ENCODE measurements at regions not wholly inside any gene's neighbourhood (a gene's known extent, or its start where the extent isn't known, plus 50 kb on each side); places are given as distances from the start of the nearest gene placed in this dataset.

- no peaks in the 10 kb centered on the region for H3K36me3 Mint-ChIP-seq (ENCODE audit: insufficient read depth, unreplicated experiment)
- CTCF ChIA-PET, result no interaction called here
Observed at GRCh38 chr2:7765236-7765635, 848.0 kb downstream of the RNF144A start.

GRCh38 chr2:7766088-7766722, 849.0 kb downstream of the RNF144A start:
- BruUV-seq (replicated peaks), result no TSS peak
- Mint-ChIP-seq H3K9me3 (ENCODE audit: unreplicated experiment) (peaks cover 11% of the 10 kb centered on the region), H3K36me3 (ENCODE audit: insufficient read depth, unreplicated experiment) (no peaks in the 10 kb centered on the region), H3K27me3 (ENCODE audit: insufficient read depth, unreplicated experiment) (no peaks in the 10 kb centered on the region), H3K4me1 (ENCODE audit: low read depth, unreplicated experiment) (no peaks in the 10 kb centered on the region), H3K4me3 (ENCODE audit: unreplicated experiment) (no peak overlapping the region), H3K27ac (ENCODE audit: unreplicated experiment) (no peak overlapping the region)
- H3K4me3 ChIP-seq (ENCODE audit: low read depth, low read length), result no peak overlapping the region
- H3K4me1 ChIP-seq, result no peaks in the 10 kb centered on the region
- no peaks in the 10 kb centered on the region for H3K36me3 ChIP-seq (ENCODE audit: control insufficient read depth, insufficient read depth, low read length)
- no peak for DNase-seq
- POLR2A ChIA-PET, result no interaction called here
- CTCF ChIA-PET, result no interaction called here
- no peaks in the 10 kb centered on the region for H3K27me3 ChIP-seq (replicated peaks; ENCODE audit: control insufficient read depth, insufficient read depth, low read length)
- intact Hi-C loops (cut with micrococcal nuclease; ENCODE audit: unreplicated experiment), result no loop called here
- peaks cover 20% of the 10 kb centered on the region for H3K9me3 ChIP-seq
- no peak for TF ChIP-seq CTCF (IDR thresholded peaks at IDR 0.05; ENCODE audit: insufficient read depth in 1 of 2, low read depth in 1 of 2, low read length in 1 of 2, severe bottlenecking in 1 of 2, unreplicated experiment in 1 of 2)

More at GRCh38 chr2:7765236-7765635, 848.0 kb downstream of the RNF144A start:
- POLR2A ChIA-PET, result no interaction called here
- Mint-ChIP-seq H3K27ac (ENCODE audit: unreplicated experiment) (no peak overlapping the region), H3K4me1 (ENCODE audit: low read depth, unreplicated experiment) (no peaks in the 10 kb centered on the region), H3K27me3 (ENCODE audit: insufficient read depth, unreplicated experiment) (no peaks in the 10 kb centered on the region), H3K9me3 (ENCODE audit: unreplicated experiment) (peaks cover 11% of the 10 kb centered on the region), H3K4me3 (ENCODE audit: unreplicated experiment) (no peak overlapping the region)
- Histone ChIP-seq H3K4me3 (ENCODE audit: low read depth, low read length) (no peak overlapping the region), H3K4me1 (no peaks in the 10 kb centered on the region), H3K9me3 (peaks cover 25% of the 10 kb centered on the region), H3K36me3 (ENCODE audit: control insufficient read depth, insufficient read depth, low read length) (no peaks in the 10 kb centered on the region), H3K27me3 (replicated peaks; ENCODE audit: control insufficient read depth, insufficient read depth, low read length) (no peaks in the 10 kb centered on the region)
- no TSS peak for BruUV-seq (replicated peaks)
- TF ChIP-seq CTCF (IDR thresholded peaks at IDR 0.05; ENCODE audit: insufficient read depth in 1 of 2, low read depth in 1 of 2, low read length in 1 of 2, severe bottlenecking in 1 of 2, unreplicated experiment in 1 of 2), result no peak
- no peak for DNase-seq
- intact Hi-C loops (cut with micrococcal nuclease; ENCODE audit: unreplicated experiment), result no loop called here

GRCh38 chr2:7766978-7767565, 849.9 kb downstream of the RNF144A start:
- H3K4me1 Mint-ChIP-seq (ENCODE audit: low read depth, unreplicated experiment), result no peaks in the 10 kb centered on the region
- no peak overlapping the region for H3K27ac Mint-ChIP-seq (ENCODE audit: unreplicated experiment)
- DNase-seq, result no peak
- no peaks in the 10 kb centered on the region for H3K36me3 Mint-ChIP-seq (ENCODE audit: insufficient read depth, unreplicated experiment)
- Histone ChIP-seq H3K4me3 (ENCODE audit: low read depth, low read length) (no peak overlapping the region), H3K27me3 (replicated peaks; ENCODE audit: control insufficient read depth, insufficient read depth, low read length) (no peaks in the 10 kb centered on the region), H3K4me1 (no peaks in the 10 kb centered on the region), H3K9me3 (peaks cover 20% of the 10 kb centered on the region), H3K36me3 (ENCODE audit: control insufficient read depth, insufficient read depth, low read length) (no peaks in the 10 kb centered on the region)
- POLR2A ChIA-PET, result no interaction called here
- H3K9me3 Mint-ChIP-seq (ENCODE audit: unreplicated experiment), result peaks cover 10% of the 10 kb centered on the region
- no peaks in the 10 kb centered on the region for H3K27me3 Mint-ChIP-seq (ENCODE audit: insufficient read depth, unreplicated experiment)
- intact Hi-C loops (cut with micrococcal nuclease; ENCODE audit: unreplicated experiment), result no loop called here
- TF ChIP-seq CTCF (IDR thresholded peaks at IDR 0.05; ENCODE audit: insufficient read depth in 1 of 2, low read depth in 1 of 2, low read length in 1 of 2, severe bottlenecking in 1 of 2, unreplicated experiment in 1 of 2), result no peak
- H3K4me3 Mint-ChIP-seq (ENCODE audit: unreplicated experiment), result no peak overlapping the region
- BruUV-seq (replicated peaks), result no TSS peak
- CTCF ChIA-PET, result no interaction called here

Measured in Caco-2 (cell line).